Kidney (tissue), 13 donors: ENCODE measurements at regions not wholly inside any gene's neighbourhood (a gene's known extent, or its start where the extent isn't known, plus 50 kb on each side); places are given as distances from the start of the nearest gene placed in this dataset.

ENCODE experiments used
- DNase-seq, 5 donors: peaks; one replicate each; pipeline ENCODE4 v3.0.0-alpha.2; 2013 to 2020
- FAIRE-seq: peaks from 2 replicates; lab custom pipeline; 2012; peaks lifted over from hg19 to GRCh38; lab: Jason Lieb, UNC
- H3K27ac ChIP-seq, 2 donors: one replicate each; pipeline ENCODE4 v1.7.0; 2013; ENCODE audit warnings: low read depth in 2 of 2, low read length in 2 of 2, inconsistent platforms in 1 of 2
- H3K27me3 ChIP-seq: one replicate; pipeline ENCODE4 v1.7.1; 2013; ENCODE audit warnings: low read length, inconsistent platforms; ENCODE audit not compliant: control insufficient read depth, insufficient read depth
- H3K36me3 ChIP-seq, 3 donors: one replicate each; pipeline versions ENCODE4 v1.7.0 to v1.7.1; 2013; ENCODE audit warnings: low read length in 3 of 3, control low read depth in 1 of 3, inconsistent platforms in 1 of 3; ENCODE audit not compliant: insufficient read depth in 3 of 3, control insufficient read depth in 2 of 3
- H3K4me1 ChIP-seq, 3 donors: one replicate each; pipeline versions ENCODE4 v1.7.0 to v1.7.1; 2013; ENCODE audit warnings: low read length in 3 of 3, inconsistent platforms in 1 of 3, low read depth in 1 of 3; ENCODE audit not compliant: control insufficient read depth in 2 of 3, insufficient read depth in 2 of 3
- H3K4me3 ChIP-seq, 3 donors: one replicate each; pipeline versions ENCODE4 v1.7.0 to v1.8.1; 2013; ENCODE audit warnings: low read length in 3 of 3, control low read depth in 1 of 3, inconsistent platforms in 1 of 3
- H3K9ac ChIP-seq, 3 donors: one replicate each; pipeline versions ENCODE4 v1.7.0 to v1.7.1; 2013; ENCODE audit warnings: low read length in 3 of 3, control low read depth in 1 of 3, inconsistent platforms in 1 of 3
- H3K9me3 ChIP-seq, 3 donors: one replicate each; pipeline versions ENCODE4 v1.7.0 to v1.7.1; 2013; ENCODE audit warnings: low read length in 3 of 3, control low read depth in 1 of 3, inconsistent platforms in 1 of 3; ENCODE audit not compliant: control insufficient read depth in 2 of 3, insufficient read depth in 1 of 3
- CTCF ChIP-seq: IDR thresholded peaks from 3 replicates; pipeline ENCODE4 v1.5.1; 2012; ENCODE audit warnings: mild to moderate bottlenecking, moderate library complexity, borderline replicate concordance; ENCODE audit not compliant: insufficient read depth; ENCODE audit errors: extremely low read depth
- intact Hi-C: fragments of 100-400 bp; cut with DNase I; formaldehyde crosslinking; loops from one replicate; pipeline ENCODE4 v1.11.1; 2022
- donor health status: control.
- donor health status: control.
- donor health status: control.
- donor health status: control.
- donor health status: control.
- donor health status: DM: yes; HTN: yes; CAD: no.
- donor health status: Normal renal cell carcinoma (clear cell type).

GRCh38 chr6:140908505-140908904 lies 1224.2 kb upstream of the GJE1 start:
- intact Hi-C loops, result no loop called here
- TF ChIP-seq CTCF, result no peak

GRCh38 chr6:140907235-140907634 lies 1225.5 kb upstream of the GJE1 start:
- intact Hi-C loops, result no loop called here

More at GRCh38 chr6:140908505-140908904, 1224.2 kb upstream of the GJE1 start:
- Histone ChIP-seq H3K4me3 (no peak overlapping the region), H3K9me3 (no peaks in the 10 kb centered on the region), H3K9ac (no peak overlapping the region), H3K27ac (no peak overlapping the region), H3K27me3 (no peaks in the 10 kb centered on the region), H3K36me3 (no peaks in the 10 kb centered on the region), H3K4me1 (no peaks in the 10 kb centered on the region)
- DNase-seq (no peak), FAIRE-seq (no peak)

GRCh38 chr6:140905724-140906123 lies 1227.0 kb upstream of the GJE1 start:
- H3K27ac ChIP-seq, result no peak overlapping the region
- intact Hi-C loops, result no loop called here
- H3K36me3 ChIP-seq, result no peaks in the 10 kb centered on the region
- no peaks in the 10 kb centered on the region for H3K4me1 ChIP-seq
- TF ChIP-seq CTCF, result no peak
- no peak for FAIRE-seq
- peaks cover 0 to 9% (median 0%) of the 10 kb centered on the region in 3 donors for H3K9me3 ChIP-seq
- H3K27me3 ChIP-seq, result no peaks in the 10 kb centered on the region
- H3K9ac ChIP-seq, result no peak overlapping the region
- no peak for DNase-seq
- no peak overlapping the region for H3K4me3 ChIP-seq

More at GRCh38 chr6:140907235-140907634, 1225.5 kb upstream of the GJE1 start:
- Histone ChIP-seq H3K9ac (no peak overlapping the region), H3K9me3 (no peaks in the 10 kb centered on the region), H3K36me3 (no peaks in the 10 kb centered on the region), H3K27me3 (no peaks in the 10 kb centered on the region), H3K27ac (no peak overlapping the region), H3K4me1 (no peaks in the 10 kb centered on the region), H3K4me3 (no peak overlapping the region)
- no peak for FAIRE-seq
- DNase-seq, result no peak
- no peak for TF ChIP-seq CTCF

- intact Hi-C loops, result no loop called here
- Histone ChIP-seq H3K9me3 (peaks cover 0 to 9% (median 0%) of the 10 kb centered on the region in 3 donors), H3K4me3 (no peak overlapping the region), H3K9ac (no peak overlapping the region), H3K4me1 (no peaks in the 10 kb centered on the region), H3K36me3 (no peaks in the 10 kb centered on the region), H3K27ac (no peak overlapping the region), H3K27me3 (no peaks in the 10 kb centered on the region)
- FAIRE-seq (peak; percentile 45), DNase-seq (no peak)
- no peak for TF ChIP-seq CTCF
These were observed 1227.7 kb upstream of the GJE1 start for GRCh38 chr6:140905050-140905449.
